ENCODE measurements at regions not wholly inside any gene's neighbourhood (a gene's known extent, or its start where the extent isn't known, plus 50 kb on each side); places are given as distances from the start of the nearest gene placed in this dataset.

DNA sequence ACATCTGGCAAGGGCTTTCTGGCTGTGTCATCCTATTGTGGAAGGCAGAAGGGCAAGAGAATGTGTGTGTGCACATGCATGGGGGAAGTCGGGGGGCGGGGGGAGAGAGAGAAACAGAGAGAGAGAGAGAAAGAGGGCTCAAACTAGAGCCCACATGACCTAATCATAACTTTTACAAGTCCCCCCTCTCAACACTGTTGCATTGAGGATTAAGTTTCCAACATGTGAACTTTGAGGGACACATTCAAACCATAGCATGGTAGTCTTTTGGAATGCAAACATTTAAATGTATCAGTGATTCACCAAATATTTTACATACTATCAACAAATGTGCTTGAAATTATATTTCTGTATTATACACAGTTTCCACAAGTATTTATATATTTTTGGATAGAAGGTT is 655.4 kb upstream of the B3GALT2 start:
- intact Hi-C loops (cut with micrococcal nuclease): no loop called here

GRCh38 chr1:193831465-193831864 is 645.1 kb upstream of the B3GALT2 start:
- Histone ChIP-seq H3K79me2 (ENCODE audit: insufficient read depth, low read length) (no peaks in the 10 kb centered on the region), H3K4me3 (replicated peaks in 1 of 2; ENCODE audit: low read depth in 1 of 2, low read length in 2 of 2) (no peak overlapping the region), H3K9ac (ENCODE audit: low read length) (no peak overlapping the region), H3K4me1 (ENCODE audit: control insufficient read depth in 1 of 2, insufficient read depth in 2 of 2, low read length in 2 of 2) (no peaks in the 10 kb centered on the region), H3K4me2 (ENCODE audit: low read length) (no peak overlapping the region), H3K27me3 (ENCODE audit: insufficient read depth, low read length) (no peaks in the 10 kb centered on the region), H2AFZ (ENCODE audit: low read depth, low read length, poor library complexity, severe bottlenecking) (no peak overlapping the region), H3K9me3 (ENCODE audit: control insufficient read depth in 1 of 2, insufficient read depth in 1 of 2, low read depth in 1 of 2, low read length in 2 of 2) (no peaks in the 10 kb centered on the region), H3K9me2 (ENCODE audit: insufficient read depth) (no peaks in the 10 kb centered on the region), H3K27ac (ENCODE audit: low read depth, low read length) (no peak overlapping the region), H4K20me1 (ENCODE audit: insufficient read depth) (no peaks in the 10 kb centered on the region), H3K36me3 (ENCODE audit: control insufficient read depth in 1 of 2, insufficient read depth in 2 of 2, low read length in 2 of 2) (no peaks in the 10 kb centered on the region)
- ChIA-PET CTCF (no interaction called here), RAD21 (ENCODE audit: low non-redundant PET in 1 of 2, low total read pairs in 2 of 2, uncharacterized antibody in 2 of 2, unreplicated experiment in 2 of 2) (no interaction called here), POLR2A (no interaction called here)
- no peak for ATAC-seq
- no peak for DNase-seq (ENCODE audit: low read depth, low spot score)
- intact Hi-C loops (cut with micrococcal nuclease): no loop called here
- TF ChIP-seq ATF3 (IDR thresholded peaks at IDR 0.05) (no peak), SRF (IDR thresholded peaks at IDR 0.05; ENCODE audit: low read depth) (no peak), JUND (IDR thresholded peaks at IDR 0.05) (no peak), EZH2 (IDR thresholded peaks at IDR 0.05) (no peak), POLR2AphosphoS5 (IDR thresholded peaks at IDR 0.05; ENCODE audit: low read depth, low read length) (no peak), YY1 (IDR thresholded peaks at IDR 0.05; ENCODE audit: extremely low read depth, insufficient replicate concordance, low read depth, low read length) (no peak), CEBPB (IDR thresholded peaks at IDR 0.05; ENCODE audit: low read depth) (no peak)
- TF ChIP-seq, protein P1, sequence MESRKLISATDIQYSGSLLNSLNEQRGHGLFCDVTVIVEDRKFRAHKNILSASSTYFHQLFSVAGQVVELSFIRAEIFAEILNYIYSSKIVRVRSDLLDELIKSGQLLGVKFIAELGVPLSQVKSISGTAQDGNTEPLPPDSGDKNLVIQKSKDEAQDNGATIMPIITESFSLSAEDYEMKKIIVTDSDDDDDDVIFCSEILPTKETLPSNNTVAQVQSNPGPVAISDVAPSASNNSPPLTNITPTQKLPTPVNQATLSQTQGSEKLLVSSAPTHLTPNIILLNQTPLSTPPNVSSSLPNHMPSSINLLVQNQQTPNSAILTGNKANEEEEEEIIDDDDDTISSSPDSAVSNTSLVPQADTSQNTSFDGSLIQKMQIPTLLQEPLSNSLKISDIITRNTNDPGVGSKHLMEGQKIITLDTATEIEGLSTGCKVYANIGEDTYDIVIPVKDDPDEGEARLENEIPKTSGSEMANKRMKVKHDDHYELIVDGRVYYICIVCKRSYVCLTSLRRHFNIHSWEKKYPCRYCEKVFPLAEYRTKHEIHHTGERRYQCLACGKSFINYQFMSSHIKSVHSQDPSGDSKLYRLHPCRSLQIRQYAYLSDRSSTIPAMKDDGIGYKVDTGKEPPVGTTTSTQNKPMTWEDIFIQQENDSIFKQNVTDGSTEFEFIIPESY (IDR thresholded peaks at IDR 0.05; ENCODE audit: extremely low read depth, insufficient replicate concordance, low read length): no peak
- BruUV-seq (replicated peaks): no TSS peak

More for the DNA sequence above, 655.4 kb upstream of the B3GALT2 start:
- H4K20me1 ChIP-seq (ENCODE audit: insufficient read depth): no peaks in the 10 kb centered on the region
- no peak for DNase-seq (ENCODE audit: low read depth, low spot score)
- H3K4me1 ChIP-seq (ENCODE audit: control insufficient read depth in 1 of 2, insufficient read depth in 2 of 2, low read length in 2 of 2): no peaks in the 10 kb centered on the region
- ChIA-PET POLR2A (no interaction called here), RAD21 (ENCODE audit: low non-redundant PET in 1 of 2, low total read pairs in 2 of 2, uncharacterized antibody in 2 of 2, unreplicated experiment in 2 of 2) (no interaction called here), CTCF (no interaction called here)
- no peaks in the 10 kb centered on the region for H3K27me3 ChIP-seq (ENCODE audit: insufficient read depth, low read length)
- H3K4me2 ChIP-seq (ENCODE audit: low read length): no peak overlapping the region
- no peaks in the 10 kb centered on the region for H3K9me3 ChIP-seq (ENCODE audit: control insufficient read depth in 1 of 2, insufficient read depth in 1 of 2, low read depth in 1 of 2, low read length in 2 of 2)
- H3K9ac ChIP-seq (ENCODE audit: low read length): no peak overlapping the region
- no peaks in the 10 kb centered on the region for H3K79me2 ChIP-seq (ENCODE audit: insufficient read depth, low read length)
- TF ChIP-seq CBX3 (IDR thresholded peaks at IDR 0.05; ENCODE audit: low read depth): no peak
- no peak for TF ChIP-seq FOSL1 (IDR thresholded peaks at IDR 0.05; ENCODE audit: low read depth)
- H2AFZ ChIP-seq (ENCODE audit: low read depth, low read length, poor library complexity, severe bottlenecking): no peak overlapping the region
- H3K4me3 ChIP-seq (replicated peaks in 1 of 2; ENCODE audit: low read depth in 1 of 2, low read length in 2 of 2): no peak overlapping the region
- H3K9me2 ChIP-seq (ENCODE audit: insufficient read depth): no peaks in the 10 kb centered on the region
- no peak overlapping the region for H3K27ac ChIP-seq (ENCODE audit: low read depth, low read length)
- no peak for ATAC-seq
- no TSS peak for BruUV-seq (replicated peaks)
- H3K36me3 ChIP-seq (ENCODE audit: control insufficient read depth in 1 of 2, insufficient read depth in 2 of 2, low read length in 2 of 2): no peaks in the 10 kb centered on the region

Data from HCT116 (cell line).